GM18868 (cell line): ENCODE measurements at regions not wholly inside any gene's neighbourhood (a gene's known extent, or its start where the extent isn't known, plus 50 kb on each side); places are given as distances from the start of the nearest gene placed in this dataset.
"Not testable (repeated sequence)": the region's sequence is repeated elsewhere in the genome, so short reads cannot be mapped to it uniquely, and the experiment has no call there.

Source experiments
- ATAC-seq: cut with Tn5 transposase; IDR thresholded peaks from one replicate; pipeline ENCODE4 v1.9.1; 2021; ENCODE audit warnings: mild to moderate bottlenecking, moderate library complexity; ENCODE audit not compliant: unreplicated experiment

DNA sequence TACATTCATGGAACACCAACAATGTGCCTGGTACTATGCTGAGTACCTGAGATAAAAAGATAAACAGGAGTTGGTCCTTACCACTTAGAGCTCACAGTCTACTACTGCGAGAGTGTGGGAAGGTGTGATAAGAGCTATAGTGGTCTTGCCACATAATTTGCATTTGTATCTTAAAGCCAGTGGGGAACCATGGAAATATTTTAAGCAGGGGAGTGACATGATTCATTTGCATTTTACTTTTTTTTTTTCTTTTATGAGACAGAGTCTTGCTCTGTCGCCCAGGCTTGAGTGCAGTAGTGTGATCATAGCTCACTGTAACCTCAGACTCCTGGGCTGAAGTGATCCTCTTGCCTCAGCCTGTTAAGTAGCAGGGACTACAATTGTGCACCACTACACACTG lies 53.6 kb downstream of the SRGAP2 start:
- peak; percentile 79 for ATAC-seq

DNA sequence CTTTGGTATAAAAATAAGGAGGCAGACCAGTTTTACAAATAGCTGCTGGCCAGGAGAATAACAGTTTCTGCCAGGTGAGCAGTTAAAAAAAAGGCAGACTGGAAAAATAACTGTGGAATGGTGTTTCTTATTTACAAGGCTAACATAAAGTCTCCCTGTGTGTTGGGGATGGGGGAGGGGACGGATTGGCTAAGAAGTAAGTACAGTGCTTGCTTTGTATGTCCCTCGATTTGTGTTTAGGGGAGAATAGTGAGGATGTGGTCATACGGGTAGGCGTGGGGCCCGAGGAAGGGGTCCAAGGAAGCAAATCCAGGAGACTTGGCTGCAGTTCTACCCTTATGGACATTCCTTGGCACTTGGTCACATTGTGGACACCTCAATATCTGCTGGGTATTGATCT lies 58.1 kb downstream of the SRGAP2 start:
- not testable (repeated sequence) for ATAC-seq

DNA sequence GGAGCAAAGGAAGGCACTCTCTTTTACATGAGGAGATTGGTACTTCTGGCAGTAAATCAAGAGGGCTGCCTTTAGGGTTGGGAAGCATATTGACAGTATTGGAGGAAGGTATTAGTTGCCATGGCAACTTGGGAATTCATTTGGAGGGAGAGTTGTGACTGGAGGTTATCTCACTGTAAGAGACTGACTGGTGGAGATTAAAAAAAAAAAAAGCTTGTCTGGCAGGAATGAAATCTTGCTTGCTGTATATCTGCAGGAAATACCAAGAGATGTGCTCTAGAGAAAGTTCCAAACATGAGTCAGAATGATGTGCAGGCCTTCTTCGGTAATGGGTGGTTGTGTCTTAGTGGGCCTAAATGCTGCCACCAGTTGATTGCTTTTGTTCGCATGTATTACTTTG lies 59.1 kb downstream of the SRGAP2 start:
- ATAC-seq, result not testable (repeated sequence)

DNA sequence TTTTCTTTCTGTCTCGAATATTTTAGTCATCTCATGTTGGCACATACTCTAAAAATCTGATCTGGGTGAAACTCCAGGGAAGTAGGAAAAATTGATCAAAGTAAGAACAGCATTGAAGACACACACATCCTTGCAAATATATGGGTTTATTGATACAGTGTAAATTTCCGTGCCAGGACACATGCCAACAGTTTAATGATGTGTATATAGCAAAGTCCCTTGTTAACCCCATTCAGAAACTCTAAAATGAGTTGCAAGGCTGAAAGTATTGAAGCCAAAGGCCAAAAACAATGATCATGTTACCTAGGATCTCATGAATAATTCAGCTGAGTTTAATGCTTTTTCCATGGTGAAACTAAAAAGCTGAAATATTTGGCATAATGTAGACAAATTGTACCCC lies 61.6 kb downstream of the SRGAP2 start:
- ATAC-seq, result not testable (repeated sequence)

DNA sequence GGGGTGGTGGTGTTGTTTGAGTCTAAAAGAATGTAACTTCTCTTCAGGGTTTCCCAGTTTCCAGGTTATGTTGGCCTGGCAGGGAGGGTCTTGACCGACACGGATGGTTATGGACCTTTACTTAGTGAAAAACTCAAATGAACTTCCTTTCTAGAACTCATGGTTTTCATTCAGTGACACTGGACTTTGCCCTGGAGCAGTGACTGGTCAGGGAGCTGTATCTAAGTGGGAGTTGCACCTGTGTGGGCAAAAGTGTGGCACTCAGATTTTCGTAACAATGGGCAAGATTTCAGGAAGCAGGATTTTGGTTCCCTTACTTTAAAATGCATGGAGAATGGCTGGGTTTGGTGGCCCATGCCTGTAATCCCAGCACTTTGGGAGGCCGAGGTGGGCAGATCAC lies 67.8 kb downstream of the SRGAP2 start:
- ATAC-seq, result not testable (repeated sequence)

DNA sequence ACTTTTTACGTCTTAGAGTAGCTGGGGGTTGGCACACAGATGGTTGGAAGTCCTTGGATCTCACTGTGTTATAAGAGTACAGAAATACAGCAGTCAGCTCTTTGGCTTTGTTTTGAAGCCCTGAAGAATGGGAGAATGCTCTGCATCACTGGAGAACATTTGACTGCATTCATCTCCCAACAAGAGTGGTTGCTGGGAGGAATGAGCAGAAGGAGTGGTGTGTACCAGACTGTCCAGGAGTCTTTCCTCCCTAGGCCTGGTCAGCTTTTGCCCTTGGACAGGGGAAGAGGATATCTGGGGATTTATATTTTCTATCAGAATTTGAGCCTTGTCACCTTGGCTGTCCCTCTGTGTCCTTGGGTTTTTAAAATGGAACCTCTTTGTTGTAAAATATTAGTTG lies 69.8 kb downstream of the SRGAP2 start:
- not testable (repeated sequence) for ATAC-seq

DNA sequence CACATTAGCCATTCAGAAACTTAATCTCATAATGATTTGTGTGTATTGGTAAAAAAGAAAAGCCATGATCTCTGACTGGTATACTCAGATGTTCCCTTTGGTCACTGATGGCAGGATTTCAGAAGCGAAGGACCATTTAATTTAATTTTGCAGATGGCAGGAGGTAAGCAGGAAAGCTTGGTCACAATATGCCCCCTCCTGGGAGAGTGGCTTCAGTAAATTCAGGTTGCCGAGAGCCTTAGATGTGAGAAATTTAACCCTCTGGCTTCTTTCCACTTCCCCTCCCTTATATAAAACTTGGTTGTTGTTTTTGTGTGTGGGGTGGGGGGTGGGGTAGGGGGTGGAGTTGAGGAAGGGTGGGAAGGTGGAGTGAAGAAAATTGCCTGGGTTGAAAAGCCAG lies 72.8 kb downstream of the SRGAP2 start:
- ATAC-seq, result not testable (repeated sequence)

DNA sequence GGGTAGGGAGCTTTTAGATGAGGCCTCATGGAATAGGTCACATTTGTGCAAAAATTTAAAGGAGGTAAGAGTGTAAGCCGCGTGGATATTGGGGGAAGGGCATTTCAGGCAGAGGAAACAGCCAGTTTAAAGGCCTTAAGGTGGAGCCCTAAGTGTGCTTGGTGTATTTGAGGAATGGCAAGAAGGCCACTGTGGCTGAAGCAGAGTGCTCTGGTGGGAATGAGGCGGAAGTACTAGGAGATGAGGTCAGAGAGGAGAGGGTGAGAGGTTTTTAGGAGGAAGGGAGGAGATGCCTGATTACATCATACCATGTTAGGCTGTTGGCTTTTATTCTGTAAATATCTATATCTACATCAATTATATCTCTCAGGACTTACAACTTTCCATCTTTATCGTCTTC lies 75.3 kb downstream of the SRGAP2 start:
- not testable (repeated sequence) for ATAC-seq

DNA sequence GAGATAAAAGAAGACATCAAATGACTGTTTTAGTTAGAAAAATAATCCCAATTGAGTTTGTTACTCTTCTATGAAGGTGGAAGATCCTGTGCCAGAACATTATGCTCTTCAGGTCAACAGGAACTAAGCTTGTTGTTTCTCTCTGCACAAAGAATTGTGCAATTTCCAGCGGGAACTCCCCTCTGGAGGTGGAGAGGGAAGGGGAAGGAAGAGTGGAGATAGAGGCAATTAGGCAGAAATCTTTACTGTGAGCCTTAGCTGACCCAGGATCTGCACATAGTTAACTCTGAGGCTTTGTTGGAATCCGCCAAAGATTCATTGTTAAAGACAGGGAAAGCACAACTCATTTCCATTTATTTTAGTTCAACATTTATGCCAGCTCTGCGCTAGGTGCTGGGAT lies 77.3 kb downstream of the SRGAP2 start:
- ATAC-seq, result not testable (repeated sequence)

DNA sequence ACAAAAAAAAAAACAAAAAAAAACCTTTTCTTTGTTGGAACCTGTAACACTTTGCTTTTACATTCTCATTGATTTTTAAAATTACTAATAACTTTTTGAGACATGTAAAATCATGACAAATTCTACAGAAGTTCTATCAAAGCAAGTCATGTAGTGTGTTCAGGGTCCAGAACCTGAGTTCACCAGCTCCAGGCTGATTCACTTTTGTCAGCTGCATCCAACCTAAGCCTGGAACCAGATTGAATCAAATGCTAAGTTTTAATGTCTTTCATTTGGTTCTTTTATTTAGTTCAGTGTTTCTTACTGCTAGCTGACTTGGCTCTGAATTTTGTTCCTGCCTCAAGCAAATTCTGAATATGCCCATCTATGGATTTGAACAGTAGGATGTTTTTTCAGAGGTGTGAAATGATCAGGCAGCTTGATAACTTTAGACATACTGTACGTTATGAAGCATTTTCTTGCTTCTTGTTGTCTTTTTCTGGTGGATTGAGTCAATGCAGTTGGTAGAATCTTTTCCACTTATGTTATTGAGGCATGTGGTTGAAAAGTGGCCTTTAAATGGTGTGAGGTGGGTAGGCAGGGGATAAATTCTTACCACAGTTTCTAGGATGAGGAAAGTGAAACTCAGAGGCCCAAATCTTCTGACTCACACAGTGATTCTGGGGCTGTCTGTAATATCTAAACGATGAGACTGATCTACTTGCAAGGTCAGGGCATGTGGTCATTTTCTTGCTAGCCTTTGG lies 78.7 kb downstream of the SRGAP2 start:
- ATAC-seq, result peak; percentile 71

DNA sequence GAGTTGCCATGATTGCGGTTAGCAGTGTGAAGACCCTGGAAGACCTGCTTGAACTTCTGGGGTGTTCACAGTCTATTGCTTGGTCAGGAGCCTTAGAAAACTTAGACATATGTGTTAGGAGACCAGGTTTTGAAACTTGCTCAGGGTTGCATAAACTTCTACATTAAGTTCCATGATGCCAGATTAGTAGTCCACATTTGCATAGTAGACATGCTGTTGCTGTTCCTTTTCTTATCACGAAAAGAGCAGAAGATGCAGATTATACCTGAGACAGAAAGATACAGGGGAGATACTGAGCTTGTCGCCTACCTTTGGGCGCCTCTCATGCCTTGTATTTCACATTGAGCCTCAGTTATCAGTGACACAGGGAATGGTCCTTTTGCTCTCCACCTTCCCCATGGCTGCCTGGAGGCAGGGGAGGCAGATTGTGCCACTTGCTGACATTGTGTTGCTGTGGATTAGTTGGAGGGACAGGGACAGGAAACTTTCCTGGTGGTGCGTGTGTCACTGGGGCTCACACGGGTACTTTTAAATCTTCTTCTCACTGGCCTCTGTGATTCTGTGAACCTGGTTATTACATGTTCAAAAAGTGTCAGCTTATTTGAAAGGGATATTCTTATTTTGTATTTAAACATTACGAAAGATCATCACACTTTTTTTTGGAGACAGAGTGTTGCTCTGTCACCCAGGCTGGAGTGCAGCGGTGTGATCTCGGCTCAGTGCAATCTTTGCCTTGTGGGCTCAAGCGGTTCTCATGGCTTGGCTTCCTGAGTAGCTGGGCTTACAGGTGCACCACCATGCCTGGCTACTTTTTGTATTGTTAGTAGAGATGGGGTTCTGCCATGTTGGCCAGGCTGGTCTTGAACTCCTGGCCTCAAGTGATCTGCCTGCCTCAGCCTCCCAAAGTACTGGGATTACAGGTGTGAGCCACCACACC lies 82.0 kb downstream of the SRGAP2 start:
- peak; percentile 35 for ATAC-seq

DNA sequence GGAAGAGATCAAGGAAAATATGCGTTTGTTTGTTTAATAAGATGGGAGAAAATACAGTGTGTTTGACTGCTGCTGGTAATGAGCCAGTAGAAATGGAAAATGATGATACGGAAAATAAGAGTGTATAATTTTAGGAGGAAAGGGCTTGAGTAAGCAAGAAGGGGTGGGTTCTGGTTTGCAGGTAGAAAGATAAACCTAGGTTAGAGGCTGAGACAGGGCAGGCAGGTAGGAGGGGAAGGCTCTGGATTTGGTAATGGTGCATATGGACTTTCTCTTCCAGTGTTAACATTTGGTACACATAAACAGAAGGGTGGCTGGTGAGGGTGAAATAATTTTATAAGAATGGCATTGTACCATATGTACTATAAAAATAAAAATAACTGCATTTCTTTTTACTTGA lies 84.4 kb downstream of the SRGAP2 start:
- ATAC-seq, result not testable (repeated sequence)

DNA sequence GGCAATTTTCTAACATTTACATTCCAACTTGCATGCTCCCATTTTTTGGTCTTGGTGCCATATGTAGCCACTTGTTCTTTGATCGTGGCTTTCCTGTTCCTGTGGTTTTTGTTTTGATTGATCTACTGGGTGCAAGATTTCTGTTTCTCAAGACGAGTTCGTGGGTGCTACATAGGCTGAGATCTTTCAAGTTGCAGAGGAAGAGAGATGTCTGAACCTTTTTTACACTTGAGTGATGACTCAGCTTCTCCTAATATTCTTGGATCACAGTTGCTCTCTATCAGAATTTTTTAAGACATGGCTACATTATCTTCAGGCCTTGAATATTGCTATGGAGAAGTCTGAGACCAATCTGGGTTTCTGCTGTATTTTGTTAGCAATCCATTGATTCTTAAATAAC lies 85.1 kb downstream of the SRGAP2 start:
- ATAC-seq, result not testable (repeated sequence)

DNA sequence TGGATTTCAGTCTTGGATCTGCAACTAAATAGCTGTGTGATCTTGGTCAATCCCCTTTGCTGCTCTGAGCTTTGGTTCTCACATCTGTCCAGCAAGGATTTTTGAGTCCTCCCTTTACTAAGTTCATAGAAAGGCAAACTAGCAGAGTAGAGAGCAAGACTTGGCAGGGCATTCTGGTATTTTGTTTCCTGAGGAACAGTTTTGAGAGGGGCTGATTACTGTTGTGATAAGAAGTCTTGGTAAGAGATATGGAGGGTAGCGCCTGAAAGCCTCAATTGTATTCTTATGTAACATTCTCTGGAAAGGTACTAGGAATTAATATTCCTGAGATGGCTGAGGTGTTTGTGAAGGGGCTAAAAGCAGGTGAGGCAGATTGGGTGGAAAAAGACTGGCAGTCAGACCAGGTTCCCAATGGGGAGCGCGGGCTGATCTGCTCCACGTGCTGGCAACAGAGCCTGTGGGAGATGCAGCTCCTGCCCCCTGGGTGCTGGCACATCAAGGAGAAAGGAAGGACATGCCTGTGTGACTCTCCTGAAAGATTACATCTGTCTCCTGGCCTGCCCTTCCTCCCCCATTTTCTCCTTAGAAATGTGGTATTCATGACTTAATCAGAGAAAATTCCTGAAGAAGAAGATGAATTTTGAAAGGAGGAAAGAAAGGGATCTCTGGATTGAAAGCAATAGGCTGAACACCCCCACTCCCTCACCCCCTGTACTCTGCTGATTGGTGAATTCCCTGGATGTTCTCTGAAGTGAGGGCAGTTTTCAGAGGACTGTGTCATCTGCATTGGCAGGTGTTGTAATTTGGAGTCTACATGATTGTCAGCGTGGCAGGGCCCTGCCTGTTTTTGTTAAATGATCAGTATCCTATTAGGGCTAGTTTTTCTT lies 94.0 kb downstream of the SRGAP2 start:
- ATAC-seq, result not testable (repeated sequence)

DNA sequence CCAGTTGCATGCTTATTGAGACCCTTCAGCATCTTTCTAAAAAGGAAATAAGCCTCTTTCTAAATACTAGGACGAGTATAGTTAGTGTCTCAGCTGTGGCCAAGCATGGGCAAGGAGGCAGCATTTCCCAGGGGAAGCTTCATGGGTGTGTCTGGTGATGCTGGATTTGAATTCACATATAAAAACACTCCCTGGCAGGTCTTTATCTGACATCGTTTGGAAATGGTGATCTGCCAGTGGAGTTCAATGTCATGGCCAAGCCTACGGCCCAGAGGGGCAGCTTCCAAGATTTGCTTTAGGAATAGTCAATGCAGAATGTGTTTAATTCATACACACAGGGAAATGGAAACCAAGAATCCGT lies 94.7 kb downstream of the SRGAP2 start:
- ATAC-seq, result not testable (repeated sequence)

DNA sequence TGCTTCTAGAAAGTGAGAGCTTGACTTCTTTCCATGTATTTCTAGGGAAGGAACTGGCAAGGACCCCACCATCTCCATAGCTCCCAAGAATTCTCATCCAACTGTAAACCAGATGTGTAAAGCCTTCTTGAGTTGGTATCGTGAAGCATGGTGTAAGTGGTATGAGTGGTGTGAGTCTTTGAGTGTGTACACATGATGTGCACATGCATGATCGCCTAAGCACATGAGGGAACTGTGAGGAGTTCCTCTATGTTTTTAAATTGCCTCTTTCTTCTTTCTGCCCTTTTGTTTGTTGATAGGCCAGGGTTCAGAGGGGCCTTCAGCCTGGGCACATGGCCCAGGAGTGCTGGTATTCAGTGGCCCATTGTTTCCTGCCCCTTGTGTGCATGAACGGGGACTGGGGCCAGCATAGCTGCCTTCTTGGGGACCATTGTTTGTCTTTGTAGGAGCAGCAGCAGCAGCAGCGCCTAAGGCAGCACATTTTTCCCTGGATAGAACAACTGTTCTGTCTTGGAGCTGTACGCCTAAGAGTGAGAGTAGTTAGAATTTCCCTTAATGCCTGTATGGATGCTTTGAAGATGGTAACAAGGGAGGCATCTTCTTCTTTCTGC lies 95.9 kb downstream of the SRGAP2 start:
- ATAC-seq, result not testable (repeated sequence)

DNA sequence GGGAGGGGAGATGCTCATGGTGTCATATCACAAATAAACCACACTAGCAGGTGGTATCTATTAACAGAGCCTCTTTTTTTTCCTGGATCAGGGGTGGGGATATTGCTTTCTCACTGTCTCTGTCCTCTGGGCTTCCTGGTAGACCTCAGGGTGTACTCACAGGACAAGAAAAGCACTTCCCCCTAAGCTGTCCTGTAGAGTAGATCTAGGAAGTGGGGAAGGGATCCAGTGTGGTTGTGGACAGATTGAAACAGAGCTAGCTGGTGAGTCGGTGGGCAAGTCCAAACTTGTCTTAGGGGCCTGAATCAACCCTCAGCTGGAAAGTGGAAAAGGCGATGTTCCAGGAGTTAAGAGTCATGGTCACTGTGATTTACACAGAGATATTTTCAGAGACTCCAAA lies 96.6 kb downstream of the SRGAP2 start:
- ATAC-seq, result not testable (repeated sequence)

DNA sequence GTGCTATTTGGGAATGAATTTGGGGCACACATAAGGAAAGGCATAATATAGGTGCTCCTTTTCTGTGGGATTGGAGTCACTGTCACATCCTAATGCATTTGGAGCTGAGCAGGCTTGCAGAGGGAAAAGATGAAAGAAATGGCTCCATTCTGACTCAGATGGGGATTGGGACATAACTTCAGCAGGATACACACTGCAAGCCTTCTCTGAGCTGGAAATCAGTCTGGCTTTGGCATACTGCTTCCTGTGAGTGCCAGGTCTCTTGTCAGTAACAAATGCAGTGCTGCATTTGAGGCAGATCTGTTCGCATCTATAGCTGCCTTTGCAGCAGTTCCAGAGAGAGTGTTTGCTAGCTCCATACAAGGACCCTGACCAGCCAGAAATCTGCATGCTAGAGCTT lies 98.7 kb downstream of the SRGAP2 start:
- ATAC-seq, result not testable (repeated sequence)

DNA sequence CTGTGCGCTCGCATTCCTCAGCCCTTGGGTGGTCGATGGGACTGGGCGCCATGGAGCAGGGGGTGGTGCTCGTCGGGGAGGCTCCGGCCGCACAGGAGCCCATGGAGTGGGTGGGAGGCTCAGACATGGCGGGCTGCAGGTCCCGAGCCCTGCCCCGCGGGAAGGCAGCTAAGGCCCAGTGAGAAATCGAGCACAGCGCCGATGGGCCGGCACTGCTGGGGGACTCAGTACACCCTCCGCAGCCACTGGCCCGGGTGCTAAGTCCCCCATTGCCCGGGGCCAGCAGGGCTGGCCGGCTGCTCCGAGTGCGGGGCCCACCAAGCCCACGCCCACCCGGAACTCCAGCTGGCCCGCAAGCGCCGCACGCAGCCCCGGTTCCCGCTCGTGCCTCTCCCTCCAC lies 104.1 kb downstream of the SRGAP2 start:
- ATAC-seq, result not testable (repeated sequence)

DNA sequence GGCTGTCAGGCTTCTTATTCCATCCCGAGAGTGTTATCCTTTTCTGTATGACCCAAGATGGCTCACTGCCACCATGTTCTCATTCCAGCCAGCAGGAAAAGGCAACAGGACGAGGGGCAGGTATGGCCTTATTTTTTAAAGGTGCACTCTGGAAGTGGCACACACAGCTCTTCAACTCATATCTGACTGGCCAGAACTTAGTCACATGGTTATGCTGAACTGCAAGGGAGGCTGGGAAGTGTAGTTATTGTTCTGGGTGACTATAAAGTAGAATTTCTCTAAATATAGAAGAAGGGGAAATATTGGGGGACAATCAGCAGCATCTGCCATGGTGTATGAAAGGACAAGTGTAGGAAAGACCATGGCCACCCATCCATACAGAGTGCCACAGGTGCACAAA lies 107.6 kb downstream of the SRGAP2 start:
- ATAC-seq, result not testable (repeated sequence)
